ENCODE measurements at regions not wholly inside any gene's neighbourhood (a gene's known extent, or its start where the extent isn't known, plus 50 kb on each side); places are given as distances from the start of the nearest gene placed in this dataset.

DNA sequence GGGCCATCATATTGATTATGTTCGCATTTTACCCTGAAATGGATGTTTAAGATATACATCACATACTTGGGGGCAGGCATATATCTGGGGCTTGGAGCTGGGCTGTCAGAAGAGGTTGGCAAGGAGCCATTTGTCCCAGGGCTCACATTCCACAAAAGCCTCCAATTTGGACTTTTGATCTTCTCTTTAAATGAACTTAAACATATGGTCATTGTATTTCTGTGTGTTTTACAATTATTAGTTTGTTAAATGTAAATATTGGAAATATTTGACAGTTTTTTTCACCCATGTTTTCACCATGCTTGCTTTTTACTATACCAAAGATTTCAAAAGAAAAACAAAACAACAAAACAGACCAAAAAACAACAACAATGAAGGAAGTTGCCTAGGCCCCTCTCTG, 165.8 kb upstream of the MEIS1 start:
- H3K4me1 Mint-ChIP-seq (ENCODE audit: low read depth), result peaks cover 31% of the 10 kb centered on the region
- H3K27me3 Mint-ChIP-seq, result no peaks in the 10 kb centered on the region
- H3K27ac Mint-ChIP-seq, result no peak overlapping the region
- peaks cover 3% of the 10 kb centered on the region for H3K9me3 Mint-ChIP-seq (ENCODE audit: low read depth)
- TF ChIP-seq, protein P1, sequence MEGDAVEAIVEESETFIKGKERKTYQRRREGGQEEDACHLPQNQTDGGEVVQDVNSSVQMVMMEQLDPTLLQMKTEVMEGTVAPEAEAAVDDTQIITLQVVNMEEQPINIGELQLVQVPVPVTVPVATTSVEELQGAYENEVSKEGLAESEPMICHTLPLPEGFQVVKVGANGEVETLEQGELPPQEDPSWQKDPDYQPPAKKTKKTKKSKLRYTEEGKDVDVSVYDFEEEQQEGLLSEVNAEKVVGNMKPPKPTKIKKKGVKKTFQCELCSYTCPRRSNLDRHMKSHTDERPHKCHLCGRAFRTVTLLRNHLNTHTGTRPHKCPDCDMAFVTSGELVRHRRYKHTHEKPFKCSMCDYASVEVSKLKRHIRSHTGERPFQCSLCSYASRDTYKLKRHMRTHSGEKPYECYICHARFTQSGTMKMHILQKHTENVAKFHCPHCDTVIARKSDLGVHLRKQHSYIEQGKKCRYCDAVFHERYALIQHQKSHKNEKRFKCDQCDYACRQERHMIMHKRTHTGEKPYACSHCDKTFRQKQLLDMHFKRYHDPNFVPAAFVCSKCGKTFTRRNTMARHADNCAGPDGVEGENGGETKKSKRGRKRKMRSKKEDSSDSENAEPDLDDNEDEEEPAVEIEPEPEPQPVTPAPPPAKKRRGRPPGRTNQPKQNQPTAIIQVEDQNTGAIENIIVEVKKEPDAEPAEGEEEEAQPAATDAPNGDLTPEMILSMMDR (IDR thresholded peaks at IDR 0.05; ENCODE audit: unreplicated experiment), result no peak
- no peak overlapping the region for H3K4me3 Mint-ChIP-seq (ENCODE audit: low read depth)
- no peaks in the 10 kb centered on the region for H3K36me3 Mint-ChIP-seq (ENCODE audit: insufficient read depth)
- DNase-seq (ENCODE audit: low spot score, unreplicated experiment), result no peak

DNA sequence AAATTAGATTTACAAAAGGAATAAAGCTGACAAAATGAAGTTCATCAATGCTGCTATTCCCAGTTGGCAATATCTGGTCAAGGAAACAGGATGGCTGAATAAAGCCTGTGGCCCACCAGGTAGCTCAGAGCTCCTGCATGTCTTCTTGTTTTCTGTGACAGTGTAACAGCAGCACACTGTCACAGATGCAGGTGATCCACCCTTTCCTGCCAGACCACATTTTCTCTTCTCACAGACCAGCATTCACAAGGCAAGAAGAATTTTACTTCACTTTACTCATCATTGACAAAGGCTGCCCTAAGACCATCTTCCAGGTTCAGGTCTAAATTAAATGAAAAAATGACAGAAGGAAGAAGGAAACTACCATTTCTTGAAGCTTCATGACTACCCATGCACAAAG, 166.2 kb upstream of the MEIS1 start:
- H3K4me3 Mint-ChIP-seq (ENCODE audit: low read depth), result no peak overlapping the region
- H3K27ac Mint-ChIP-seq, result no peak overlapping the region
- peaks cover 3% of the 10 kb centered on the region for H3K9me3 Mint-ChIP-seq (ENCODE audit: low read depth)
- no peaks in the 10 kb centered on the region for H3K27me3 Mint-ChIP-seq
- no peak for DNase-seq (ENCODE audit: low spot score, unreplicated experiment)
- H3K36me3 Mint-ChIP-seq (ENCODE audit: insufficient read depth), result no peaks in the 10 kb centered on the region
- TF ChIP-seq, protein P1 (IDR thresholded peaks at IDR 0.05; ENCODE audit: unreplicated experiment), result no peak
- peaks cover 30% of the 10 kb centered on the region for H3K4me1 Mint-ChIP-seq (ENCODE audit: low read depth)

DNA sequence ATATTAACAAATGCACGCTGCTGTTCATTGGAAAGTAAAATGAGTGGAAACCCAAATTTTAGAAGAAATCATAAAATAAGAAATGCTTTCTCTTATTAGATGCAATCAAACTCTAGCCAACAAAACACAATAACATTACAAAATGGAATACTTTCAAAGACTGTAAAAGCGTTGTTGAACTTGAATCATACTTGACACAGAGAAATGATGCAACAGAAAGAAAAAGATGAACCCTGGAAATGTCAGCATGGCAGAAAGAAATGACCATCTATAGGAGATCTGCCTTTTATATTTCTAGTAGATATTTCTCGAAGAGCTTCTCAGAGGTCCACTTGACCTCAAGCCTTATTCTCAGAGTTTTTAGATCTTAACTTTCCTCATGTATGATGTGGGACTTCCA, 170.6 kb upstream of the MEIS1 start:
- TF ChIP-seq, protein P1 (IDR thresholded peaks at IDR 0.05; ENCODE audit: unreplicated experiment), result no peak
- Mint-ChIP-seq H3K9me3 (ENCODE audit: low read depth) (peaks cover 3% of the 10 kb centered on the region), H3K36me3 (ENCODE audit: insufficient read depth) (no peaks in the 10 kb centered on the region), H3K4me3 (ENCODE audit: low read depth) (no peak overlapping the region), H3K4me1 (ENCODE audit: low read depth) (peaks cover 5% of the 10 kb centered on the region), H3K27ac (no peak overlapping the region), H3K27me3 (no peaks in the 10 kb centered on the region)
- no peak for DNase-seq (ENCODE audit: low spot score, unreplicated experiment)

DNA sequence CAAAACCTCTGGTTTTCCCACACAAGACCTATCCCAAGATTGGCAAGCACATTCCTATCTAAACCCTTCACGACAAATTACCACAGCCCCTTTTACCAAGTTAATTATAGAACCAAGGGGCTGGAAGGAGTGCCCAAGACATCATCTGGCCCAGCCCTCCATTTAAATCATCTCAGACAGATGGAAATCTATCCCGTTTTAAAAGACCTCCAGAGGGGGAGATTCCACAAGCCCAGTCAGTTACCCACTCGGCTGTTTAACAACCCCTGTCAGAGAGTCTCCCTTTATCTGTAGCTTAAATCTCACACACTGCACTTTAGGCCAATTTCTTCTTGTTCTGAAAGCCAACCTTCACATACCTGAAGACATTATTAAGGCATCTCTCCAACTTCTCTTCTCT, 179.1 kb upstream of the MEIS1 start:
- no peak overlapping the region for H3K27ac Mint-ChIP-seq
- no peaks in the 10 kb centered on the region for H3K27me3 Mint-ChIP-seq
- peaks cover 9% of the 10 kb centered on the region for H3K4me1 Mint-ChIP-seq (ENCODE audit: low read depth)
- no peak overlapping the region for H3K4me3 Mint-ChIP-seq (ENCODE audit: low read depth)
- TF ChIP-seq, protein P1 (IDR thresholded peaks at IDR 0.05; ENCODE audit: unreplicated experiment), result no peak
- H3K9me3 Mint-ChIP-seq (ENCODE audit: low read depth), result peaks cover 4% of the 10 kb centered on the region
- no peak for DNase-seq (ENCODE audit: low spot score, unreplicated experiment)
- no peaks in the 10 kb centered on the region for H3K36me3 Mint-ChIP-seq (ENCODE audit: insufficient read depth)

DNA sequence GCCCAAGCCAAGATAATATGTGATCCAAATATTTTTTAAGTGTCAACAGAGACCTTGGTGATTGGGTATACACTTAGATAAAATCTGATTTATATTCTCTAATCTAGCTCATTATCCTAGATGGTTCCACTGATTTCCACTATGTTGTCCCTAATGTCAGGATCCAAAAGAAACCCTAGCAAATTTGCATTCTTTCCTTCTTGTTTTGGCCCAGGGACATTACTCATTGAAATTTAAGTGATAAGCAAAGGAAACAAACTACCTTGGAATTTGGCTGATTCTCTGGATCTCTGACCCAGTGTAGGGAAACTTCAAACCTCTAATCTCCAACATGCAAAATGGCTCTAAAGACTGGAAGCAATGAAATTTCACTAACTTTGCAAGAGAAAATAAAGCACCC, 179.8 kb upstream of the MEIS1 start:
- Mint-ChIP-seq H3K27ac (no peak overlapping the region), H3K4me1 (ENCODE audit: low read depth) (peaks cover 12% of the 10 kb centered on the region), H3K4me3 (ENCODE audit: low read depth) (no peak overlapping the region), H3K9me3 (ENCODE audit: low read depth) (peaks cover 4% of the 10 kb centered on the region), H3K36me3 (ENCODE audit: insufficient read depth) (no peaks in the 10 kb centered on the region), H3K27me3 (no peaks in the 10 kb centered on the region)
- TF ChIP-seq, protein P1 (IDR thresholded peaks at IDR 0.05; ENCODE audit: unreplicated experiment), result no peak
- no peak for DNase-seq (ENCODE audit: low spot score, unreplicated experiment)
